SK-N-MC (cell line): ENCODE measurements at regions not wholly inside any gene's neighbourhood (a gene's known extent, or its start where the extent isn't known, plus 50 kb on each side); places are given as distances from the start of the nearest gene placed in this dataset.

Experiments used
- EZH2 ChIP-seq: fragments of 200-600 bp; sonication (generic); IDR thresholded peaks from one replicate; pipeline ENCODE4 v1.6.1; 2017; ENCODE audit warnings: antibody characterized with exemption
- FOXP2 ChIP-seq: optimal IDR thresholded peaks from 2 replicates; pipeline ENCODE3; 2011; ENCODE audit warnings: mild to moderate bottlenecking, moderate library complexity; ENCODE audit not compliant: insufficient read depth; ENCODE audit errors: extremely low read length, control extremely low read depth
- POLR2AphosphoS5 ChIP-seq: IDR thresholded peaks from 2 replicates; pipeline ENCODE4 v1.6.1; 2012; ENCODE audit warnings: mild to moderate bottlenecking, low read depth, low read length, borderline replicate concordance

GRCh38 chr5:93057311-93057710, 523.7 kb downstream of the NR2F1-AS1 start:
- no peak for TF ChIP-seq POLR2AphosphoS5
- TF ChIP-seq FOXP2: no peak
- no peak for TF ChIP-seq EZH2
